ENCODE measurements at regions not wholly inside any gene's neighbourhood (a gene's known extent, or its start where the extent isn't known, plus 50 kb on each side); places are given as distances from the start of the nearest gene placed in this dataset.

DNA sequence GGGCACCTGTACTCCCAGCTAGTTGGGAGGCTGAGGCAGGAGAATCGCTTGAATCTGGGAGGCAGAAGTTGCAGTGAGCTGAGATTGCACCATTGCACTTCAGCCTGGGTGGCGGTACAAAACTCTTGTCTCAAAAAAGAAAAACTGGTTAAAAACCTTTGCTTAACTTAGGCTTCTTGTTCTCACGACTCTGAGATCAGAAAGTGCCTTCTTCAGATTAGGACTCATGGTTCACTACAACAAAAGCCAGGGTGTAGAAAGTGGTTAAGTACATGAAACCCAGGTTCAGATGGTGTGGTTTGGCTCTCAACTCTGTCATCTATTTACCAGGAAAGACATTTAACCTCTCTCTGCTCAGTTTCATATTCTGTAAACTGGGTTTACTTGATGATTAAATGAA lies 168.4 kb downstream of the TUSC7 start:
- Histone ChIP-seq H3K36me3 (ENCODE audit: low read depth) (no peaks in the 10 kb centered on the region), H3K27ac (no peak overlapping the region), H3K4me3 (no peak overlapping the region), H4K20me1 (ENCODE audit: insufficient read depth) (no peaks in the 10 kb centered on the region), H3K4me1 (replicated peaks; ENCODE audit: insufficient read depth) (no peaks in the 10 kb centered on the region), H3K79me2 (ENCODE audit: low read depth) (no peaks in the 10 kb centered on the region), H3K9me2 (ENCODE audit: insufficient read depth) (0 out of 2 replicates have a peak, but pooled peaks cover 4% of the 10 kb centered on the region), H3K4me2 (no peak overlapping the region), H3K9me3 (ENCODE audit: insufficient read depth, low read depth) (no peaks in the 10 kb centered on the region), H3K27me3 (ENCODE audit: insufficient read depth, low read depth) (no peaks in the 10 kb centered on the region), H2AFZ (no peak overlapping the region), H3F3A (ENCODE audit: insufficient read depth, low read depth) (no peaks in the 10 kb centered on the region)
- intact Hi-C loops (cut with micrococcal nuclease; ENCODE audit: unreplicated experiment): no loop called here
- POLR2A ChIA-PET (ENCODE audit: unreplicated experiment): no interaction called here
- no peak for DNase-seq
- TF ChIP-seq EZH2 (IDR thresholded peaks at IDR 0.05; ENCODE audit: low read depth) (no peak), CTCF (conservative IDR thresholded peaks at IDR 0.05) (no peak)
- no TSS peak for BruUV-seq (replicated peaks)
- CTCF ChIA-PET: no interaction called here

- CTCF ChIA-PET: no interaction called here
- no TSS peak for BruUV-seq (replicated peaks)
- intact Hi-C loops (cut with micrococcal nuclease; ENCODE audit: unreplicated experiment): no loop called here
- Histone ChIP-seq H3K27ac (no peak overlapping the region), H3K4me1 (replicated peaks; ENCODE audit: insufficient read depth) (no peaks in the 10 kb centered on the region), H4K20me1 (ENCODE audit: insufficient read depth) (no peaks in the 10 kb centered on the region), H3F3A (ENCODE audit: insufficient read depth, low read depth) (no peaks in the 10 kb centered on the region), H3K36me3 (ENCODE audit: low read depth) (no peaks in the 10 kb centered on the region), H3K4me3 (no peak overlapping the region), H3K27me3 (ENCODE audit: insufficient read depth, low read depth) (0 out of 2 replicates have a peak, but pooled peaks cover 3% of the 10 kb centered on the region), H3K79me2 (ENCODE audit: low read depth) (no peaks in the 10 kb centered on the region), H2AFZ (no peak overlapping the region), H3K4me2 (no peak overlapping the region), H3K9me3 (ENCODE audit: insufficient read depth, low read depth) (no peaks in the 10 kb centered on the region), H3K9me2 (ENCODE audit: insufficient read depth) (peaks cover 8% of the 10 kb centered on the region; the same call in 1 of the 2 replicates)
- POLR2A ChIA-PET (ENCODE audit: unreplicated experiment): no interaction called here
- no peak for DNase-seq
- TF ChIP-seq EZH2 (IDR thresholded peaks at IDR 0.05; ENCODE audit: low read depth): no peak
- no peak for TF ChIP-seq CTCF (conservative IDR thresholded peaks at IDR 0.05)
Observed at GRCh38 chr3:116886202-116886893, 176.8 kb downstream of the TUSC7 start.

DNA sequence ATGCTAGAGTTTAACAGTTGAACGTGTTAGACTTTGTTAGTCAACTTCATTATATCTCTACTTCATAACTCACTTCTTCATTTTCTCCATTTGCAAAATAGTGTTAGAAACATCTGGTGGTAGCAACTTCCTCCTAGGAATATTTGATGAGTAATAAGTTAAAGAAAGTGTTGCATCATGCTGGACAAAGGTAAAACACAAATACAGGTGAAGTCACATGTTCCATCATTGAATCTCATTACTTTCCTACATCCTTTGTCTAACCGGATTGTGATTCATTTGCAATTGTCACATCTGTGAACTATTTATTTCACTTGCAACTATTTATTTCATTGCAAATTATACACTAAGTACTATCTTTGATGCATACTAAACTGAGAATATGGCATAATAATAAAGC lies 186.5 kb downstream of the TUSC7 start:
- no peak overlapping the region for H2AFZ ChIP-seq
- no peak overlapping the region for H3K4me2 ChIP-seq
- H4K20me1 ChIP-seq (ENCODE audit: insufficient read depth): no peaks in the 10 kb centered on the region
- H3K27ac ChIP-seq: no peak overlapping the region
- CTCF ChIA-PET: no interaction called here
- H3K79me2 ChIP-seq (ENCODE audit: low read depth): no peaks in the 10 kb centered on the region
- no TSS peak for BruUV-seq (replicated peaks)
- no peak overlapping the region for H3K4me3 ChIP-seq
- TF ChIP-seq EZH2 (IDR thresholded peaks at IDR 0.05; ENCODE audit: low read depth) (no peak), CTCF (conservative IDR thresholded peaks at IDR 0.05) (no peak)
- H3F3A ChIP-seq (ENCODE audit: insufficient read depth, low read depth): no peaks in the 10 kb centered on the region
- H3K4me1 ChIP-seq (replicated peaks; ENCODE audit: insufficient read depth): no peaks in the 10 kb centered on the region
- POLR2A ChIA-PET (ENCODE audit: unreplicated experiment): no interaction called here
- peak in 1 of 2 experiments; percentile 55 for DNase-seq
- no peaks in the 10 kb centered on the region for H3K27me3 ChIP-seq (ENCODE audit: insufficient read depth, low read depth)
- H3K36me3 ChIP-seq (ENCODE audit: low read depth): no peaks in the 10 kb centered on the region
- 0 out of 2 replicates have a peak, but pooled peaks cover 3% of the 10 kb centered on the region for H3K9me2 ChIP-seq (ENCODE audit: insufficient read depth)
- no peaks in the 10 kb centered on the region for H3K9me3 ChIP-seq (ENCODE audit: insufficient read depth, low read depth)
- intact Hi-C loops (cut with micrococcal nuclease; ENCODE audit: unreplicated experiment): no loop called here

Measured in PC-9 (cell line).